ENCODE measurements at regions not wholly inside any gene's neighbourhood (a gene's known extent, or its start where the extent isn't known, plus 50 kb on each side); places are given as distances from the start of the nearest gene placed in this dataset.

- ChIA-PET POLR2A (no interaction called here), CTCF (interaction anchor here (0.7 kb wide), 1 partner anchor 79 kb away, joined by 3 read pairs; no protein-coding TSS in a partner anchor)
- no peak for DNase-seq
- no peak for ATAC-seq
- no peaks in the 10 kb centered on the region for H3K27me3 Mint-ChIP-seq
- no peaks in the 10 kb centered on the region for H3K9me3 Mint-ChIP-seq (ENCODE audit: low read depth)
- no peak overlapping the region for H3K4me3 Mint-ChIP-seq
- peak overlapping the region; percentile 58 for H3K27ac Mint-ChIP-seq
- H3K4me1 Mint-ChIP-seq, result peaks cover 48% of the 10 kb centered on the region
- intact Hi-C loops (cut with DNase I, micrococcal nuclease), result loop anchor here (5.0 kb wide), 1 partner anchor 75 kb away; no protein-coding TSS in a partner anchor
- peaks cover 14% of the 10 kb centered on the region for H3K36me3 Mint-ChIP-seq (ENCODE audit: low read depth)
Observed at GRCh38 chr13:73987618-73988017, 146.6 kb downstream of the KLF12 start.

GRCh38 chr13:73985783-73986182 is 148.4 kb downstream of the KLF12 start:
- H3K36me3 Mint-ChIP-seq (ENCODE audit: low read depth), result peaks cover 9% of the 10 kb centered on the region
- ATAC-seq, result peak; percentile 21
- POLR2A ChIA-PET, result interaction anchor here (0.6 to 1.3 kb wide), 5 partner anchors 13 to 146 kb away, joined by 3 to 9 read pairs (median 3); no protein-coding TSS in a partner anchor

GRCh38 chr13:73984949-73985691 is 149.1 kb downstream of the KLF12 start:
- Mint-ChIP-seq H3K27ac (peak overlapping the region; percentile 98), H3K9me3 (ENCODE audit: low read depth) (no peaks in the 10 kb centered on the region), H3K4me3 (peak overlapping the region; percentile 58), H3K4me1 (peaks cover 36% of the 10 kb centered on the region), H3K27me3 (no peaks in the 10 kb centered on the region), H3K36me3 (ENCODE audit: low read depth) (peaks cover 9% of the 10 kb centered on the region)
- intact Hi-C loops (cut with DNase I, micrococcal nuclease), result loop anchor here (1.0 to 5.0 kb wide), 5 partner anchors 41 to 149 kb away; partner anchors contain the start of gene KLF12 (in 1 of the 2)
- POLR2A ChIA-PET, result interaction anchor here (0.6 to 1.3 kb wide), 6 partner anchors 14 to 147 kb away, joined by 3 to 9 read pairs (median 4); no protein-coding TSS in a partner anchor
- peak; percentile 90 for ATAC-seq
- DNase-seq, result peak; percentile 89
- CTCF ChIA-PET, result interaction anchor here (0.5 to 1.7 kb wide), 11 partner anchors 10 to 303 kb away, joined by 3 to 8 read pairs (median 3); no protein-coding TSS in a partner anchor

More at GRCh38 chr13:73985783-73986182, 148.4 kb downstream of the KLF12 start:
- no peaks in the 10 kb centered on the region for H3K27me3 Mint-ChIP-seq
- no peak for DNase-seq
- peaks cover 35% of the 10 kb centered on the region for H3K4me1 Mint-ChIP-seq
- intact Hi-C loops (cut with DNase I, micrococcal nuclease), result loop anchor here (1.0 to 5.0 kb wide), 5 partner anchors 41 to 149 kb away; partner anchors contain the start of gene KLF12 (in 1 of the 2)
- CTCF ChIA-PET, result interaction anchor here (0.5 to 1.7 kb wide), 11 partner anchors 9 to 302 kb away, joined by 3 to 8 read pairs (median 3); no protein-coding TSS in a partner anchor
- H3K9me3 Mint-ChIP-seq (ENCODE audit: low read depth), result no peaks in the 10 kb centered on the region
- peak overlapping the region; percentile 58 for H3K4me3 Mint-ChIP-seq
- H3K27ac Mint-ChIP-seq, result peak overlapping the region; percentile 98

DNA sequence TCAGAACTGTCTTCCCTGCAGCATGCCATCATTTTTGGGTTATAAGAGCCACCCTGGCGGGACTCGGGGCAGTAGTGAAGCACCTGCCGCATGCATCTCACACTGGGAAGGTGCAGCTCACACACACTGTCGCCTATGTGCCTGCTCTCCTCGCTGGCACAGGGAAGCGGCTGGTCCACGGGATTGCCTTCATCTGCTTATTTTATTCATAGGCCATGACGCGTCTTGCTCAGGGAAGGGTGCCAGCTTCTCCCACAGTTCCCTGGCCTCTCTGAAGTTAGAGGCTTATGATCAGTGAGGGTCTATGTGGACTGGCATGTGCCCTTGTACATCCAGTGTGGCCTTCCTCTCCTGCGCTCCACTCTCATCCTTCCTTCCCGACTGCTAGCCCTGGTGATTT is 150.0 kb downstream of the KLF12 start:
- Mint-ChIP-seq H3K27me3 (no peaks in the 10 kb centered on the region), H3K9me3 (ENCODE audit: low read depth) (no peaks in the 10 kb centered on the region), H3K4me1 (peaks cover 33% of the 10 kb centered on the region), H3K36me3 (ENCODE audit: low read depth) (peaks cover 9% of the 10 kb centered on the region), H3K4me3 (no peak overlapping the region), H3K27ac (peak overlapping the region; percentile 98)
- no peak for ATAC-seq
- DNase-seq, result no peak
- ChIA-PET POLR2A (interaction anchor here (0.6 to 1.0 kb wide), 3 partner anchors 9 to 148 kb away, joined by 3 to 5 read pairs (median 4); no protein-coding TSS in a partner anchor), CTCF (interaction anchor here (0.6 to 1.3 kb wide), 3 partner anchors 35 to 79 kb away, joined by 3 read pairs; no protein-coding TSS in a partner anchor)
- intact Hi-C loops (cut with DNase I, micrococcal nuclease), result loop anchor here in 1 of 2 experiments (2.0 kb wide), 1 partner anchor 51 kb away; no protein-coding TSS in a partner anchor

- no peaks in the 10 kb centered on the region for H3K9me3 Mint-ChIP-seq (ENCODE audit: low read depth)
- intact Hi-C loops (cut with DNase I, micrococcal nuclease), result no loop called here
Observed at GRCh38 chr13:73983109-73983508, 151.1 kb downstream of the KLF12 start.

DNA sequence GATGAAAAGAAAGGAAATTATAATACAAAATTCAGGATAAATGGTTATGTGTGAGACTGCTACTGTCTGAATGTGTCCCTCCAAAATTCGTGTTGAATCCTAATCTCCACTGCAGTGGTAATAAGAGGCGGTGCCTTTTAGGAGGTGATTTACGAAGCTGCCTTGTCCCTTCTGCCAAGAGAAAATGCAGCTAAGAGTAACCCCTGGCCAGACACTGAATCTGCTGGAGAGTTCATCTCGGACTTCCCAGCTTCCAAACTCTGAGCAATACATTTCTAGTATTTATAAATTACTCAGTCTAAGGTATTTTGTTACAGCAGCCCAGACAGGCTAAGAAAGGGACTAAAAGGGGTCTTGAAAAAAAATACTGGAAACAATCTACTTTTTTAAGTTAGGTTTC is 152.6 kb downstream of the KLF12 start:
- H3K9me3 Mint-ChIP-seq (ENCODE audit: low read depth), result peaks cover 2% of the 10 kb centered on the region
- ATAC-seq (no peak), DNase-seq (no peak)
- no peaks in the 10 kb centered on the region for H3K27me3 Mint-ChIP-seq
- ChIA-PET CTCF (no interaction called here), POLR2A (no interaction called here)
- no peak overlapping the region for H3K4me3 Mint-ChIP-seq
- H3K36me3 Mint-ChIP-seq (ENCODE audit: low read depth), result peaks cover 18% of the 10 kb centered on the region
- H3K4me1 Mint-ChIP-seq, result peaks cover 26% of the 10 kb centered on the region
- no peak overlapping the region for H3K27ac Mint-ChIP-seq
- intact Hi-C loops (cut with DNase I, micrococcal nuclease), result no loop called here

More at GRCh38 chr13:73983109-73983508, 151.1 kb downstream of the KLF12 start:
- H3K4me1 Mint-ChIP-seq, result peaks cover 28% of the 10 kb centered on the region
- CTCF ChIA-PET, result no interaction called here
- DNase-seq (no peak), ATAC-seq (no peak)
- H3K4me3 Mint-ChIP-seq, result no peak overlapping the region
- H3K27me3 Mint-ChIP-seq, result no peaks in the 10 kb centered on the region
- peaks cover 10% of the 10 kb centered on the region for H3K36me3 Mint-ChIP-seq (ENCODE audit: low read depth)
- H3K27ac Mint-ChIP-seq, result no peak overlapping the region
- POLR2A ChIA-PET, result no interaction called here

GRCh38 chr13:73975767-73976166 is 158.4 kb downstream of the KLF12 start:
- CTCF ChIA-PET, result interaction anchor here (0.7 to 1.2 kb wide), 3 partner anchors 13 to 49 kb away, joined by 3 to 4 read pairs (median 3); no protein-coding TSS in a partner anchor
- Mint-ChIP-seq H3K4me3 (no peak overlapping the region), H3K4me1 (peaks cover 52% of the 10 kb centered on the region), H3K27me3 (no peaks in the 10 kb centered on the region), H3K36me3 (ENCODE audit: low read depth) (peaks cover 27% of the 10 kb centered on the region), H3K9me3 (ENCODE audit: low read depth) (peaks cover 18% of the 10 kb centered on the region), H3K27ac (peak overlapping the region; percentile 11)
- DNase-seq (no peak), ATAC-seq (no peak)
- POLR2A ChIA-PET, result no interaction called here
- intact Hi-C loops (cut with DNase I, micrococcal nuclease), result no loop called here

GRCh38 chr13:73974051-73974450 is 160.2 kb downstream of the KLF12 start:
- DNase-seq (no peak), ATAC-seq (no peak)
- peaks cover 51% of the 10 kb centered on the region for H3K4me1 Mint-ChIP-seq
- intact Hi-C loops (cut with DNase I, micrococcal nuclease), result no loop called here
- ChIA-PET POLR2A (no interaction called here), CTCF (interaction anchor here (0.7 to 1.0 kb wide), 2 partner anchors 65 to 108 kb away, joined by 3 read pairs; no protein-coding TSS in a partner anchor)
- H3K4me3 Mint-ChIP-seq, result no peak overlapping the region
- H3K36me3 Mint-ChIP-seq (ENCODE audit: low read depth), result peaks cover 27% of the 10 kb centered on the region
- peaks cover 18% of the 10 kb centered on the region for H3K9me3 Mint-ChIP-seq (ENCODE audit: low read depth)
- H3K27ac Mint-ChIP-seq, result no peak overlapping the region
- no peaks in the 10 kb centered on the region for H3K27me3 Mint-ChIP-seq

DNA sequence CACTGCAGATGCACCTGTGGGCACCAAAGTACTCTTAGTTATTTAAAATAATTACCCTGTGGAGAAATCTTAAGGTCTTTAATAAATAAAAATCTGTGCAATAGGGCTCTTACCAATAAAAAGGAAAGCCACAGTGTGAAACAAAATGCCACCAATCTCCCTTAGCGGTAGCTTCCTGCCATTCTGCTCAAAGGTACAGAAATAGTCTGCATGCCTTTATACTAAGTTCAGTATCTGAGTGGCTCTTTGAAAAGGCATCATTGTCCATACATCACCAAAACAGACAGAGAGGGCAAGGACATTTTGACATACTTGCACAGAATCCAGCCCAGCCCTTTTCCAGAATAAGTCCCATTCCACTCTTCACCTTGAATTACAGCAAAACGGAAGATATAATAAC is 161.0 kb downstream of the KLF12 start:
- H3K4me1 Mint-ChIP-seq, result peaks cover 55% of the 10 kb centered on the region
- no peak for DNase-seq
- H3K9me3 Mint-ChIP-seq (ENCODE audit: low read depth), result peaks cover 18% of the 10 kb centered on the region
- no peak overlapping the region for H3K4me3 Mint-ChIP-seq
- peaks cover 27% of the 10 kb centered on the region for H3K36me3 Mint-ChIP-seq (ENCODE audit: low read depth)
- ChIA-PET POLR2A (no interaction called here), CTCF (no interaction called here)
- intact Hi-C loops (cut with DNase I, micrococcal nuclease), result no loop called here
- H3K27me3 Mint-ChIP-seq, result no peaks in the 10 kb centered on the region
- no peak for ATAC-seq
- H3K27ac Mint-ChIP-seq, result no peak overlapping the region

DNA sequence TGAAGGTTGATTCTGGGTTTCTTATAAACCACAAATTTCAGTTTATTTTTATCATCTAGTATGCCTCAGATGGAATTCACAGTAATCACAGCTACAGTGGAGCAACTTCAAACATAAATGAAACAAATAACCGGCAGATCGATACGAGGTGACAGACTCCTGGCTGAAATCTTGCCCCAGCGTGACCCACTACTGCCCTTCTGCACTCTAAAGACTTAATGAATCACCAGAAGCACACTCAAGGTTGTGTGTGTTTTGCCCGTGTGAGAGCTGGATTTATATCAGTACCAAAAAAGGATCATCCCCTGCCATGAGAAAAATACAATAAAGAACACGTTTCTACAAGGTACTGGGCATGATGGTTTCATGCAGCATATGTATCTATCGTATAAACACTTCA is 161.7 kb downstream of the KLF12 start:
- H3K4me1 Mint-ChIP-seq, result peaks cover 53% of the 10 kb centered on the region
- H3K9me3 Mint-ChIP-seq (ENCODE audit: low read depth), result peaks cover 18% of the 10 kb centered on the region
- ATAC-seq (no peak), DNase-seq (no peak)
- H3K4me3 Mint-ChIP-seq, result no peak overlapping the region
- peaks cover 21% of the 10 kb centered on the region for H3K36me3 Mint-ChIP-seq (ENCODE audit: low read depth)
- no peaks in the 10 kb centered on the region for H3K27me3 Mint-ChIP-seq
- H3K27ac Mint-ChIP-seq, result no peak overlapping the region
- ChIA-PET POLR2A (no interaction called here), CTCF (no interaction called here)
- intact Hi-C loops (cut with DNase I, micrococcal nuclease), result no loop called here

DNA sequence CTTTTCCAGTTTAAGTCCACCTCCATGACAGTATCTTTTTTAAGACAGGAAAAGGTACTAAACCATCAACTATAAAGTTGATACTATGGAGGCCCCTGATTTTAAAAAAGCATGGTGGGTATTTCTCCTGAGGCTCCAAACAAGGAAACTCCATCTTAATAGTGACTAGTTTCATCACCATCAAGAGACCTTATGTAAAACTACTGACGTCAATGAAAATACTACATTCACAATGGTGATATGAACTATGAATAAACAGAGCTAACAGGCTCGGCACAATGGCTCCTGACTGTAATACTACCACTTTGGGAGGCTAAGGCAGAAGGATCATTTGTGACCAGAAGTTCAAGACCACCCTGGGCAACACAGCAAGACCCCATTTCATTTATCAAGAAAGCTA is 162.7 kb downstream of the KLF12 start:
- Mint-ChIP-seq H3K4me3 (no peak overlapping the region), H3K36me3 (ENCODE audit: low read depth) (peaks cover 17% of the 10 kb centered on the region), H3K9me3 (ENCODE audit: low read depth) (peaks cover 16% of the 10 kb centered on the region), H3K4me1 (peaks cover 55% of the 10 kb centered on the region), H3K27me3 (no peaks in the 10 kb centered on the region), H3K27ac (no peak overlapping the region)
- intact Hi-C loops (cut with DNase I, micrococcal nuclease), result no loop called here
- POLR2A ChIA-PET, result no interaction called here
- DNase-seq, result no peak
- no peak for ATAC-seq
- CTCF ChIA-PET, result no interaction called here
